ENCODE measurements at regions not wholly inside any gene's neighbourhood (a gene's known extent, or its start where the extent isn't known, plus 50 kb on each side); places are given as distances from the start of the nearest gene placed in this dataset.

GRCh38 chr17:83147280-83147679, 67.9 kb downstream of the METRNL start:
- Histone ChIP-seq H3K79me2 (ENCODE audit: insufficient read depth, low read depth) (no peaks in the 10 kb centered on the region), H3K9ac (no peak overlapping the region), H3K27ac (no peak overlapping the region), H3K4me1 (ENCODE audit: low read depth, poor library complexity, severe bottlenecking) (no peaks in the 10 kb centered on the region), H2AFZ (ENCODE audit: low read depth) (no peak overlapping the region), H3K36me3 (ENCODE audit: insufficient read depth) (no peaks in the 10 kb centered on the region), H3K4me3 (IDR thresholded peaks at IDR 0.05; ENCODE audit: insufficient read depth, low read depth, low read length) (no peak overlapping the region), H3K27me3 (ENCODE audit: insufficient read depth, low read depth) (peaks cover 92% of the 10 kb centered on the region), H4K20me1 (ENCODE audit: insufficient read depth) (no peaks in the 10 kb centered on the region), H3K4me2 (no peak overlapping the region)
- no peak for TF ChIP-seq CTCF (conservative IDR thresholded peaks at IDR 0.05; ENCODE audit: low read depth, low read length)

- Histone ChIP-seq H3K4me2 (no peak overlapping the region), H3K79me2 (ENCODE audit: insufficient read depth, low read depth) (no peaks in the 10 kb centered on the region), H3K4me1 (ENCODE audit: low read depth, poor library complexity, severe bottlenecking) (no peaks in the 10 kb centered on the region), H3K9ac (no peak overlapping the region), H3K36me3 (ENCODE audit: insufficient read depth) (no peaks in the 10 kb centered on the region), H3K27me3 (ENCODE audit: insufficient read depth, low read depth) (peaks cover 85% of the 10 kb centered on the region), H3K4me3 (IDR thresholded peaks at IDR 0.05; ENCODE audit: insufficient read depth, low read depth, low read length) (no peak overlapping the region), H2AFZ (ENCODE audit: low read depth) (no peak overlapping the region), H3K27ac (no peak overlapping the region), H4K20me1 (ENCODE audit: insufficient read depth) (no peaks in the 10 kb centered on the region)
- no peak for TF ChIP-seq CTCF (conservative IDR thresholded peaks at IDR 0.05; ENCODE audit: low read depth, low read length)
Measured at GRCh38 chr17:83148317-83149028, 69.1 kb downstream of the METRNL start.

GRCh38 chr17:83149029-83149725, 69.8 kb downstream of the METRNL start:
- H3K27me3 ChIP-seq (ENCODE audit: insufficient read depth, low read depth), result peaks cover 82% of the 10 kb centered on the region
- no peak overlapping the region for H3K9ac ChIP-seq
- no peak overlapping the region for H3K4me3 ChIP-seq (IDR thresholded peaks at IDR 0.05; ENCODE audit: insufficient read depth, low read depth, low read length)
- H2AFZ ChIP-seq (ENCODE audit: low read depth), result no peak overlapping the region
- no peaks in the 10 kb centered on the region for H3K79me2 ChIP-seq (ENCODE audit: insufficient read depth, low read depth)
- H3K4me1 ChIP-seq (ENCODE audit: low read depth, poor library complexity, severe bottlenecking), result no peaks in the 10 kb centered on the region
- no peak overlapping the region for H3K4me2 ChIP-seq
- H3K36me3 ChIP-seq (ENCODE audit: insufficient read depth), result no peaks in the 10 kb centered on the region
- no peak for TF ChIP-seq CTCF (conservative IDR thresholded peaks at IDR 0.05; ENCODE audit: low read depth, low read length)
- no peak overlapping the region for H3K27ac ChIP-seq
- no peaks in the 10 kb centered on the region for H4K20me1 ChIP-seq (ENCODE audit: insufficient read depth)

- Histone ChIP-seq H3K27ac (no peak overlapping the region), H3K79me2 (ENCODE audit: insufficient read depth, low read depth) (no peaks in the 10 kb centered on the region), H3K27me3 (ENCODE audit: insufficient read depth, low read depth) (peaks cover 79% of the 10 kb centered on the region), H3K9ac (no peak overlapping the region), H3K36me3 (ENCODE audit: insufficient read depth) (no peaks in the 10 kb centered on the region), H3K4me3 (IDR thresholded peaks at IDR 0.05; ENCODE audit: insufficient read depth, low read depth, low read length) (no peak overlapping the region), H4K20me1 (ENCODE audit: insufficient read depth) (no peaks in the 10 kb centered on the region), H2AFZ (ENCODE audit: low read depth) (no peak overlapping the region), H3K4me1 (ENCODE audit: low read depth, poor library complexity, severe bottlenecking) (no peaks in the 10 kb centered on the region), H3K4me2 (no peak overlapping the region)
- TF ChIP-seq CTCF (conservative IDR thresholded peaks at IDR 0.05; ENCODE audit: low read depth, low read length), result no peak
Measured at GRCh38 chr17:83149761-83150251, 70.4 kb downstream of the METRNL start.
